SH-SY5Y (cell line): ENCODE measurements at regions not wholly inside any gene's neighbourhood (a gene's known extent, or its start where the extent isn't known, plus 50 kb on each side); places are given as distances from the start of the nearest gene placed in this dataset.

Experiments used
- GATA2 ChIP-seq: IDR thresholded peaks from 2 replicates; pipeline ENCODE4 v1.6.1; 2011; ENCODE audit warnings: mild to moderate bottlenecking, low read depth, low read length
- GATA3 ChIP-seq: IDR thresholded peaks from 2 replicates; pipeline ENCODE4 v1.6.1; 2011; ENCODE audit warnings: low read depth, mild to moderate bottlenecking, low read length, moderate library complexity

DNA sequence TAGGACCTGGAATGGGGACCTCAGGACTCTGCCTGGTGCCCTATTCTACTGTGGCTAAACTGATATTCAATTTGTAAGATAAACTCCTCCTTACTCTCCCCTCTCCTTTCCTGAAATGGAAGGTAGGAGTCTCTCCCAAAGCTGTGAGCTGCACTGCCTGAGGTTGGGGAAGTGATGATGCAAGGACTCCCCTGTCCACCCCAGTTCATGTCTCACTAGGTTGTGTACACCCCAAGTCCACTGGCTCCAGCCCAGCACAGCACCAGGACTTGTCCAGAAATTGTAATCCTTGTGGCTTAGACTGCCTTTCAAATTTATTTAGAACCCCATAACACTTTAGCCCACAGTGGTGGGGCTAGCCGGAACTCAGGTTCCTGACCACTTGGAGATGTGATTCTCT, 247.2 kb upstream of the CTBP2 start:
- no peak for TF ChIP-seq GATA3
- no peak for TF ChIP-seq GATA2
